Neural crest cell (in vitro differentiated cells): ENCODE measurements at regions not wholly inside any gene's neighbourhood (a gene's known extent, or its start where the extent isn't known, plus 50 kb on each side); places are given as distances from the start of the nearest gene placed in this dataset.

Experiments
- DNase-seq: peaks from one replicate; pipeline ENCODE4 v3.0.0; 2021; ENCODE audit warnings: low read depth, mixed read lengths, low spot score
- H3K27ac Mint-ChIP-seq: one replicate; pipeline ENCODE4 v1.8.0; 2021; ENCODE audit warnings: mild to moderate bottlenecking, mixed read lengths; ENCODE audit not compliant: unreplicated experiment
- H3K27me3 Mint-ChIP-seq: 2 replicates; pipeline ENCODE4 v1.8.0; 2021; ENCODE audit warnings: low read depth, mild to moderate bottlenecking, mixed read lengths
- H3K36me3 Mint-ChIP-seq: 2 replicates; pipeline ENCODE4 v1.8.0; 2021; ENCODE audit warnings: low read depth, mild to moderate bottlenecking, mixed read lengths
- H3K4me1 Mint-ChIP-seq: 2 replicates; pipeline ENCODE4 v1.8.0; 2021; ENCODE audit warnings: mixed read lengths
- H3K4me3 Mint-ChIP-seq: one replicate; pipeline ENCODE4 v1.8.0; 2021; ENCODE audit warnings: mild to moderate bottlenecking, mixed read lengths
- H3K9me3 Mint-ChIP-seq: 2 replicates; pipeline ENCODE4 v1.8.0; 2021; ENCODE audit warnings: mixed read lengths
- TF ChIP-seq, protein P1 (sequence below): fragments of 200-600 bp; sonication (generic); conservative IDR thresholded peaks from 2 replicates; pipeline ENCODE4 v1.5.0; 2021; ENCODE audit warnings: antibody characterized with exemption, mild to moderate bottlenecking

DNA sequence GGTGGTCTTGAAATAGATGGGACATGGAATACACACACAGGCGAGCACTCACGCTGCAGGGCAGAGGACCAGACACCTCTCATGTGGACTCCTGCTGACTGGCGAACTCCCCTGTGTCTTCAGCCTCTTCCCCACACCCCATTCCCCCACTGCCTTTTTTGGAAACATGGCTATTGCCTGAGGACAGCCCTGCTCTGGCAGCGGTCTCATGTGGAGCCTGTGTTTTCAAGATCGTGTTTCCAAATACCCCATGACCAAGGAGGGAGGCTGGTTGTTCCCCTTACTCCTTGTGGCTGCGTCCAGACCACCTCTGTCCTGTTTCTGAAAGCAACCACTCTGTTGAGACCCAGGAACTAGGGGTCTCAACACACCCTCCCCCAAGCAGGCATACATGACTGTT is 119.4 kb downstream of the C1orf94 start:
- H3K27ac Mint-ChIP-seq, result no peak overlapping the region
- TF ChIP-seq, protein P1, sequence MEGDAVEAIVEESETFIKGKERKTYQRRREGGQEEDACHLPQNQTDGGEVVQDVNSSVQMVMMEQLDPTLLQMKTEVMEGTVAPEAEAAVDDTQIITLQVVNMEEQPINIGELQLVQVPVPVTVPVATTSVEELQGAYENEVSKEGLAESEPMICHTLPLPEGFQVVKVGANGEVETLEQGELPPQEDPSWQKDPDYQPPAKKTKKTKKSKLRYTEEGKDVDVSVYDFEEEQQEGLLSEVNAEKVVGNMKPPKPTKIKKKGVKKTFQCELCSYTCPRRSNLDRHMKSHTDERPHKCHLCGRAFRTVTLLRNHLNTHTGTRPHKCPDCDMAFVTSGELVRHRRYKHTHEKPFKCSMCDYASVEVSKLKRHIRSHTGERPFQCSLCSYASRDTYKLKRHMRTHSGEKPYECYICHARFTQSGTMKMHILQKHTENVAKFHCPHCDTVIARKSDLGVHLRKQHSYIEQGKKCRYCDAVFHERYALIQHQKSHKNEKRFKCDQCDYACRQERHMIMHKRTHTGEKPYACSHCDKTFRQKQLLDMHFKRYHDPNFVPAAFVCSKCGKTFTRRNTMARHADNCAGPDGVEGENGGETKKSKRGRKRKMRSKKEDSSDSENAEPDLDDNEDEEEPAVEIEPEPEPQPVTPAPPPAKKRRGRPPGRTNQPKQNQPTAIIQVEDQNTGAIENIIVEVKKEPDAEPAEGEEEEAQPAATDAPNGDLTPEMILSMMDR, result no peak
- no peak overlapping the region for H3K4me3 Mint-ChIP-seq
- no peaks in the 10 kb centered on the region for H3K4me1 Mint-ChIP-seq
- no peak for DNase-seq
- peaks cover 17% of the 10 kb centered on the region for H3K27me3 Mint-ChIP-seq
- H3K9me3 Mint-ChIP-seq, result peaks cover 3% of the 10 kb centered on the region
- no peaks in the 10 kb centered on the region for H3K36me3 Mint-ChIP-seq

DNA sequence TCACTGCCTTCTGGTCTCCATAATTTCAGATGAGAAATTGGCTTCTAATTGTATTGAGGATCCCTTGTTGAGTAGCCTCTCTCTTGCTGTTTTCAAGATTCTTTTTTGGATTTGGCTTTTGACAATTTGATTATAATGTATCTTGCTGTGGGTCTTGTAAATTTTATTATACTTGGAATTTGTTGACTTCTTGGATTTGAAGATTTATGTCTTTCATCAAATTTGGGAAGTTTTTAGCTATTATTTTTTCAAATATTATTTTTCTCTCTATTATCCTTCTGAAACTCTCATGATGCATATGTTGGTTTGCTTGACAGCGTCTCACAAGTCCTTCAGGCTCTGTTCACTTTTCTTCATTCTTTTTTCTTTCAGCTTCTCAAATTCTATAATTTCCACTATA is 126.1 kb downstream of the C1orf94 start:
- DNase-seq, result no peak
- Mint-ChIP-seq H3K4me3 (no peak overlapping the region), H3K4me1 (no peaks in the 10 kb centered on the region), H3K27me3 (peaks cover 24% of the 10 kb centered on the region), H3K36me3 (no peaks in the 10 kb centered on the region), H3K27ac (no peak overlapping the region), H3K9me3 (peaks cover 13% of the 10 kb centered on the region)
- TF ChIP-seq, protein P1, result no peak

DNA sequence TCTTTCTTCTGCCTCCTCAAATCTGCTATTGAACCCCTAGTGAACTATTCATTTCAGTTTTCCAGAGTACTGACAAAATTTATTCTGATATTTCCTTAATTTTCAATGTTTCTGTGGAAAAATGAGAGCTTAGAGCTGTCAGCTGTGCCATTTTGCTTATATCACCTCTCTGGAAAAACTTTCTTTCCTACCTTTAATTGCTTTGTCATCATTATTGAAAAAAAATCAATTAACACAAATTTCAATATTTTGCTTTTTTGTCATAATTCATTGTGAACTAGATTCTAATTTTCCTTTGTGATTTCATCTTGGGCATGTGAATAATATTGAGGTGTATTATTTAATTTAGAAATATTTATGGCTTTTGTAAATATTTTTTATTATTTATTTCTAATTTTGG is 126.5 kb downstream of the C1orf94 start:
- Mint-ChIP-seq H3K36me3 (no peaks in the 10 kb centered on the region), H3K9me3 (peaks cover 15% of the 10 kb centered on the region), H3K27ac (no peak overlapping the region), H3K27me3 (peaks cover 28% of the 10 kb centered on the region), H3K4me1 (no peaks in the 10 kb centered on the region), H3K4me3 (no peak overlapping the region)
- TF ChIP-seq, protein P1, result no peak
- no peak for DNase-seq

DNA sequence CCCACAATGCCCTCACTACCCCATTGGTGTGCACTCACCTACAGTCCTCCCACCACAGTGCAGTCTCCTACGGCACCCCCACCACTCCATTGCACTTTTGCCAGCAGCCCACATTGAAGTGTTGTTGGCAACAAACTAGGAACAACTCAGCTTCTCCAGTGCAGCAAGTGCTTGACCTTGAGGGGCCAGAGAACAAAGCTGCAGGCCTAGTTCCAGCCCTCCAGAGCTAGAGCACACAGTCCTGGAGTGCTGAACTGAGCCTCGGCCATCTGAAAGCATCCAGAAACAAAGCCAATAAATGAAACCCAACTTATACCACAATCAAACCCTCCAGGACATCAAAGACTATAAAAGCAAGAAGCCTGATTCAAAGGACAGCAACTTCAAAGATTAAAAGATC is 129.9 kb downstream of the C1orf94 start:
- Mint-ChIP-seq H3K27ac (no peak overlapping the region), H3K27me3 (peaks cover 37% of the 10 kb centered on the region), H3K4me1 (no peaks in the 10 kb centered on the region), H3K36me3 (peaks cover 3% of the 10 kb centered on the region), H3K9me3 (peaks cover 10% of the 10 kb centered on the region), H3K4me3 (no peak overlapping the region)
- TF ChIP-seq, protein P1, result no peak
- no peak for DNase-seq

DNA sequence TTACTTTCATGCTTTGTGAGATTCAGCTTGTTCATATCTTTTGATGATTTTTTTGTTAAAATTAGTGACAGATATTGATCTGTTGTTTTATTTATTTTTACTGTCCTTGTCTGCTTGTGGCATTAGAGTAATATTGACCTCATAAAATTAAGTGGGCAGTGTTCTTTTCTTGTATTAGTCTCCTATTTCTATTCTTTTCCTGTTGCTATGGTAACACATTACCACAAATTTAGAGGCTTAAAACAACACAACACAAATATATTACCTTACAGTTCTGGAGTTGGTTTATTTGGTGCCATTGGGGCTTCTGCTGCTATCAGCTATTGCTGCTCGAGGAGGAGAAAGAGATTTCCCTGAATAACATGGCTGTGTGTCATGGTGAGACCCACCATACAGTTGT is 135.7 kb downstream of the C1orf94 start:
- Mint-ChIP-seq H3K9me3 (peaks cover 11% of the 10 kb centered on the region), H3K27me3 (peaks cover 43% of the 10 kb centered on the region), H3K4me1 (no peaks in the 10 kb centered on the region), H3K4me3 (no peak overlapping the region), H3K36me3 (peaks cover 5% of the 10 kb centered on the region), H3K27ac (no peak overlapping the region)
- DNase-seq, result no peak
- TF ChIP-seq, protein P1, result no peak

DNA sequence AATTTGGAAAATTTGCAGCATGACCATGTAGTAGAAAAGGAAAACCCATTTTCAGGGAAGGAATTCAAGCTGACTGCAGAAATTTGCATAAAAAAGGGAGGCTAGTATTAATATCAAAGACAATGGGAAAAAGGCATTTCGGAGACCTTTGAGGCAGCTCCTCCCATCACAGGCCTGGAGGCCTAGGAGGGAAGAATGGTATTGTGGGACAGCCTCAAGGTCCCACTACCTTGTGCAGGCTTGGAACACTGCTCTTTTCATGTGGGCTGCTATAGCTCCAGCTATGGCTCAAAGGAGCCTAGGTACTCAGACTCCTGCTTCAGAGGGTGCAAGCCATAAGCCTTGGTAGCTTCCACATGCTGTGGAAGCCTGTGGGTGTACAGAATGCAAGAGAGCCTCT is 139.3 kb downstream of the C1orf94 start:
- TF ChIP-seq, protein P1, result no peak
- peaks cover 2% of the 10 kb centered on the region for H3K36me3 Mint-ChIP-seq
- no peak overlapping the region for H3K27ac Mint-ChIP-seq
- no peak for DNase-seq
- H3K9me3 Mint-ChIP-seq, result peaks cover 8% of the 10 kb centered on the region
- peaks cover 20% of the 10 kb centered on the region for H3K27me3 Mint-ChIP-seq
- H3K4me1 Mint-ChIP-seq, result no peaks in the 10 kb centered on the region
- no peak overlapping the region for H3K4me3 Mint-ChIP-seq
